Hepatocyte (in vitro differentiated cells): ENCODE measurements at regions not wholly inside any gene's neighbourhood (a gene's known extent, or its start where the extent isn't known, plus 50 kb on each side); places are given as distances from the start of the nearest gene placed in this dataset.

Experiments used
- DNase-seq: peaks from one replicate; pipeline ENCODE4 v3.0.0-alpha.2; 2016; ENCODE audit warnings: low spot score
- H2AFZ ChIP-seq: fragments of 200-600 bp; sonication (generic); 2 replicates; pipeline ENCODE4 v1.6.0; 2016; ENCODE audit warnings: antibody characterized with exemption, mild to moderate bottlenecking
- H3K27ac ChIP-seq: fragments of 200-600 bp; sonication (generic); 2 replicates; pipeline ENCODE4 v1.5.1; 2016; ENCODE audit warnings: mild to moderate bottlenecking
- H3K27me3 ChIP-seq: fragments of 200-600 bp; sonication (generic); 2 replicates; pipeline ENCODE4 v1.6.1; 2016
- H3K36me3 ChIP-seq: fragments of 200-600 bp; sonication (generic); replicated peaks from 2 replicates; pipeline ENCODE4 v1.5.1; 2016; ENCODE audit warnings: low read depth; ENCODE audit not compliant: insufficient read depth
- H3K4me1 ChIP-seq: fragments of 200-600 bp; sonication (generic); 2 replicates; pipeline ENCODE4 v1.5.1; 2016; ENCODE audit warnings: mild to moderate bottlenecking, moderate library complexity; ENCODE audit not compliant: insufficient read depth
- H3K4me2 ChIP-seq: fragments of 200-600 bp; sonication (generic); 2 replicates; pipeline ENCODE4 v1.6.0; 2016
- H3K4me3 ChIP-seq: fragments of 200-600 bp; sonication (generic); 2 replicates; pipeline ENCODE4 v1.5.1; 2016; ENCODE audit warnings: mild to moderate bottlenecking
- H3K79me2 ChIP-seq: fragments of 200-600 bp; sonication (generic); 2 replicates; pipeline ENCODE4 v1.6.0; 2017; ENCODE audit warnings: mild to moderate bottlenecking
- H3K9me2 ChIP-seq: fragments of 200-600 bp; sonication (generic); replicated peaks from 2 replicates; pipeline ENCODE4 v1.6.0; 2017; ENCODE audit warnings: mild to moderate bottlenecking; ENCODE audit not compliant: insufficient read depth
- H3K9me3 ChIP-seq: fragments of 200-600 bp; sonication (generic); 2 replicates; pipeline ENCODE4 v1.5.1; 2016; ENCODE audit warnings: low read depth, mild to moderate bottlenecking
- H4K20me1 ChIP-seq: fragments of 200-600 bp; sonication (generic); 2 replicates; pipeline ENCODE4 v1.6.0; 2016; ENCODE audit warnings: mild to moderate bottlenecking; ENCODE audit not compliant: insufficient read depth, poor library complexity, severe bottlenecking
- EZH2 ChIP-seq: fragments of 200-600 bp; sonication (generic); IDR thresholded peaks from 2 replicates; pipeline ENCODE4 v1.6.1; 2016; ENCODE audit warnings: antibody characterized with exemption, mild to moderate bottlenecking, borderline replicate concordance
- EZH2phosphoT487 ChIP-seq: fragments of 200-600 bp; sonication (generic); IDR thresholded peaks from one replicate; pipeline ENCODE4 v1.6.1; 2018; ENCODE audit warnings: antibody characterized with exemption, mild to moderate bottlenecking, low read depth, moderate library complexity; ENCODE audit not compliant: unreplicated experiment, severe bottlenecking
- WGBS: methylation state at CpG from one replicate; pipeline ENCODE4 v1.1.6; 2016; ENCODE audit warnings: low lambda C conversion rate; ENCODE audit errors: missing lambda C conversion rate; 5-methylcytosine and 5-hydroxymethylcytosine counted together
- TF ChIP-seq, protein P1 (sequence below): fragments of 200-600 bp; sonication (generic); IDR thresholded peaks from 2 replicates; pipeline ENCODE4 v1.5.1; 2016; ENCODE audit warnings: antibody characterized with exemption, mild to moderate bottlenecking; ENCODE audit not compliant: poor library complexity

DNA sequence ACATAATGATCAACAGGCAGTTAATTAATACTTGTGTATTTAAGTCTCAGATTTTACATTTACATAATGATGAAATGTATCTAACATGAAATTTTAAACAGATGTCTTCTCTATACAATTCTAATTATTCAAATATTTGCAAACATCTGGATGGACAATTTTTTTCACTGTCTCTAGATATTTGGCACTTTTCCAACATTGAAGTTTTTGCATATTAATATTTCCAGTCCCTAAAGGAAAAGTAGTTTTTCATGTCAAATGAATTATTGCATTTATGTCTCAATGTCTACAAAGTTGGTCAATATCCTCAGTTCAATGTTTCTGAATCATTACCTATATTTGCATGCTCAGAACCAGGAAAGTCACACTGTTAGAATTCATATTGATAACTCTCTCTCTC, 560.9 kb upstream of the PKDCC start:
- Histone ChIP-seq H3K79me2 (no peaks in the 10 kb centered on the region), H3K9me2 (no peaks in the 10 kb centered on the region), H3K27ac (no peak overlapping the region), H2AFZ (no peak overlapping the region), H3K36me3 (no peaks in the 10 kb centered on the region), H3K4me3 (no peak overlapping the region), H3K4me1 (no peaks in the 10 kb centered on the region), H4K20me1 (no peaks in the 10 kb centered on the region), H3K4me2 (no peak overlapping the region), H3K27me3 (no peaks in the 10 kb centered on the region), H3K9me3 (no peaks in the 10 kb centered on the region)
- no peak for TF ChIP-seq EZH2
- no peak for TF ChIP-seq EZH2phosphoT487
- TF ChIP-seq, protein P1, sequence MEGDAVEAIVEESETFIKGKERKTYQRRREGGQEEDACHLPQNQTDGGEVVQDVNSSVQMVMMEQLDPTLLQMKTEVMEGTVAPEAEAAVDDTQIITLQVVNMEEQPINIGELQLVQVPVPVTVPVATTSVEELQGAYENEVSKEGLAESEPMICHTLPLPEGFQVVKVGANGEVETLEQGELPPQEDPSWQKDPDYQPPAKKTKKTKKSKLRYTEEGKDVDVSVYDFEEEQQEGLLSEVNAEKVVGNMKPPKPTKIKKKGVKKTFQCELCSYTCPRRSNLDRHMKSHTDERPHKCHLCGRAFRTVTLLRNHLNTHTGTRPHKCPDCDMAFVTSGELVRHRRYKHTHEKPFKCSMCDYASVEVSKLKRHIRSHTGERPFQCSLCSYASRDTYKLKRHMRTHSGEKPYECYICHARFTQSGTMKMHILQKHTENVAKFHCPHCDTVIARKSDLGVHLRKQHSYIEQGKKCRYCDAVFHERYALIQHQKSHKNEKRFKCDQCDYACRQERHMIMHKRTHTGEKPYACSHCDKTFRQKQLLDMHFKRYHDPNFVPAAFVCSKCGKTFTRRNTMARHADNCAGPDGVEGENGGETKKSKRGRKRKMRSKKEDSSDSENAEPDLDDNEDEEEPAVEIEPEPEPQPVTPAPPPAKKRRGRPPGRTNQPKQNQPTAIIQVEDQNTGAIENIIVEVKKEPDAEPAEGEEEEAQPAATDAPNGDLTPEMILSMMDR = no peak
- no peak for DNase-seq

DNA sequence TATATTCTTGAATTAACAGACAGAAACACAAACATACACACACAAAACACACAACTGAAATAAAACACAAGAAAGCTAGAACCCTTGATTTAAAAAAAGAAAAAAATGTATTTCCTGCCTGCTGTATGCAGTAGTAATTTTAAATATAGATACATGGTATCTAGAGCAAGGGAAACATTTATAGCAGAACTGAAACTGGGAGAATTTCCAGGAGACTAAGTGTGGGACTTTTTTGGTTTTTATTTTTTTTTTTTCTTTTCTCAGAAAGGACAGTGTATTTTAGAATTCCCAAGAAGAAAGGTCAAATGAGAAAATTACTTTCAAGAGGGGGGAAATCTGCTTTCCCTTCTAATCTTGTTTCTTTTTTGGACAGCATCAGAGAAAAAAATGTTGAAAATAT, 558.9 kb upstream of the PKDCC start:
- H3K36me3 ChIP-seq = no peaks in the 10 kb centered on the region
- DNase-seq = no peak
- no peaks in the 10 kb centered on the region for H3K4me1 ChIP-seq
- no peak overlapping the region for H3K4me3 ChIP-seq
- no peaks in the 10 kb centered on the region for H3K79me2 ChIP-seq
- H3K27me3 ChIP-seq = no peaks in the 10 kb centered on the region
- TF ChIP-seq EZH2 (no peak), EZH2phosphoT487 (no peak)
- TF ChIP-seq, protein P1 = no peak
- no peaks in the 10 kb centered on the region for H3K9me2 ChIP-seq
- H3K27ac ChIP-seq = no peak overlapping the region
- H3K9me3 ChIP-seq = no peaks in the 10 kb centered on the region
- no peaks in the 10 kb centered on the region for H4K20me1 ChIP-seq
- H2AFZ ChIP-seq = no peak overlapping the region
- no peak overlapping the region for H3K4me2 ChIP-seq

DNA sequence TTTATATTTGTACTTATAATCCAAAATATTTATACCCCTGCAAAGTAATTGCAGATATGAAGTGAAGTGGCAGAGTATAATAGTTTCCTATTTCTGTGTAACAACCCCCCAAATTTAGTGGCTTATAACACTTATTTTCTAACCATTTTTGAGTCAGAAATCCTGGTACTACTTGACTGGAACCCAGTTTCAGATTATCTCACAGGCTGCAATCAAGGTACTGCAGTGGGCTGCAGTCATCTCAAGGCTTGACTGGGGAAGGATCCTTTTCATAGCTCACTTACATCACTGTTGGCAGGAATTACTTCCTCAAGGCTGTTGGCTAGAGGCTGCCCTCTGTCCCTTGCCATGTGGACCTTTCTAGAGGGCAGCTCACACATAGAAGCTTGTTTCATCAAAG, 558.2 kb upstream of the PKDCC start:
- Histone ChIP-seq H3K36me3 (no peaks in the 10 kb centered on the region), H3K4me1 (no peaks in the 10 kb centered on the region), H4K20me1 (no peaks in the 10 kb centered on the region), H3K4me2 (no peak overlapping the region), H3K9me3 (no peaks in the 10 kb centered on the region), H3K79me2 (no peaks in the 10 kb centered on the region), H3K27me3 (no peaks in the 10 kb centered on the region), H3K4me3 (no peak overlapping the region), H3K27ac (no peak overlapping the region), H2AFZ (no peak overlapping the region), H3K9me2 (no peaks in the 10 kb centered on the region)
- no peak for DNase-seq
- TF ChIP-seq, protein P1 = no peak
- TF ChIP-seq EZH2 (no peak), EZH2phosphoT487 (no peak)

DNA sequence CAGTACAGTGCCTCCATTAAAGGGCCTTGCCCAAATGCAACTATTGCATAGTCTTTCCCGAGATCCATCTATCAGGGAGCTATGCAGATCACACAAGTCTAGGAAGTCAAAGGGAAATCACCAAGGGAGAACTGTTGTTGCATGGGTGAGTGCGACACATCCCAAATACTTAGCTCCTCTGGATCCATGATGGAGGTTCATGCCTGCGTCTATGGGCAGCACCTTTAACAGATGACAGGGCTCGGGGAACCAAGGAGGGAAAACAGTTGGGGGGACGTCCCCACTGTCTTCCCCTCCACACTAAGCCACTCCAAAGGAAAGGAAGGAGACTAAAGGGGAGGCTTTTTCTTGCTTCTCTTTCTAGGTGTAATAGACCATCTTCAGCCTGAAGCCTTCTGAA, 552.8 kb upstream of the PKDCC start:
- H3K4me2 ChIP-seq = no peak overlapping the region
- H3K27me3 ChIP-seq = no peaks in the 10 kb centered on the region
- H3K9me2 ChIP-seq = no peaks in the 10 kb centered on the region
- no peak overlapping the region for H3K4me3 ChIP-seq
- no peak for DNase-seq
- 73% methylated on average over 5 of the region's 5 CpGs for WGBS
- no peaks in the 10 kb centered on the region for H3K9me3 ChIP-seq
- H3K4me1 ChIP-seq = no peaks in the 10 kb centered on the region
- no peaks in the 10 kb centered on the region for H3K36me3 ChIP-seq
- TF ChIP-seq, protein P1 = no peak
- no peak for TF ChIP-seq EZH2phosphoT487
- TF ChIP-seq EZH2 = no peak
- no peak overlapping the region for H2AFZ ChIP-seq
- H3K27ac ChIP-seq = no peak overlapping the region
- no peaks in the 10 kb centered on the region for H4K20me1 ChIP-seq
- no peaks in the 10 kb centered on the region for H3K79me2 ChIP-seq
